Heart left ventricle (tissue), 13 donors: ENCODE measurements at regions not wholly inside any gene's neighbourhood (a gene's known extent, or its start where the extent isn't known, plus 50 kb on each side); places are given as distances from the start of the nearest gene placed in this dataset.
"Not testable (repeated sequence)": the region's sequence is repeated elsewhere in the genome, so short reads cannot be mapped to it uniquely, and the experiment has no call there.

Experiments used
- POLR2A ChIP-seq, 2 donors: fragments of 450-650 bp; IDR thresholded peaks; one replicate each; pipeline ENCODE4 v1.6.1; 2017; ENCODE audit warnings: antibody characterized with exemption in 2 of 2, mild to moderate bottlenecking in 2 of 2, moderate library complexity in 2 of 2
- TF ChIP-seq, protein P1 (sequence below), 12 donors: fragments of 200-600 bp; sonication (generic) in 4 of 12; IDR thresholded peaks; one replicate each; pipeline versions ENCODE4 v1.5.0 to v1.8.0; 2018 to 2022; ENCODE audit warnings: antibody characterized with exemption in 12 of 12, mild to moderate bottlenecking in 5 of 12
- donor health status: ischemic (EF 13 %, LVEDD 7.1; RV severe dilation, severe dysfunction).
- donor health status: DM: no; HTN: yes; CAD: no.
- donor health status: DM: no; HTN: no; CAD: no.
- donor health status: ischemic (EF 25% LVEDD 6.9; RV normal size, moderate dysfunction).
- donor health status: ischemic (EF 25% LVEDD 5.7; RV mildly dilated, moderate dysfunction).
- donor health status: ischemic (EF 35%, LVEDD 5.7; RV mildly dilated, moderate dysfunction).
- donor health status: nonischemic (EF 11% LVEDD 7.7; RV severe dilation, severe dysfunction).
- donor health status: DM: yes; HTN: yes; CAD: no.
- donor health status: PGD.
- donor health status: ischemic (EF 29% LVEDD 5.4; RV normal size, mild dysfunction).
- donor health status: nonischemic (EF 23%, LVEDD 6.1; RV moderate dilation, normal function).

DNA sequence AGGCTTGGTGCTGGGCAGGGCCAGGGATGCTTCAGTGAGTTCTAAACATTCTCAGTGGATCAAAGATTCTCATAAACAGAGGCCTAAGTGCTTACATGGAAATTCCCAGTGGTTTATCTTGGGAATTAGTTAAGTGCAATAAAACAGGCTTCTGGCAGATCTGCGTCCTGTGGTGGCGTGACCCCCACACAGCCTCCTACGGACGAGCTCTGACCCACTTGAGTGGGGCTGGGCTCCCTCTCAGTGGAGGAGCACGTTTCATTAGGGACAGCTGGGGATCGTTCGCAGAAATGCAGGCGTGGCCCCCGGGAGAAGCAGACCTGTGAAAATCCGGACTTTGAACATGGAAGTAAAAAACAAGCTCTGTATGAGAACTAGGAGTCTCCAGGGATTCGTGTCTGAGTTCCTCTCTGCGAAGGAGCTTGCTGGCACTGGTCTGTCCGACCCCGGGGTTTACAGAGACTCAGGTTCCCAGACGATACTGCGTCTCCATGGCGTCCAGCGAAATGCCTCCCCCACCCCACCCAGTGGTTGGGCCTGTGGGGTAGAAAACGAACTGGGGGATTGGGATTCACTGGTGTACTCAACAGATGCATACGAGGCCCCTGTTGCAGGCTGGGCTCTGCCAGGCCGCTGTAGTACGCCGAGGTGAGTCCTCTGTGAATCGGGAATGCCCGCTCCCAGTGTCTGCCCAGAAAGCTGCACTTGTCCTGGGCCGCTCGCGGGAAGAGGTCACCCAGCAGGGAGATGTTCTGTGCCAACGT is 117.6 kb downstream of the NPIPB11 start:
- TF ChIP-seq, protein P1, sequence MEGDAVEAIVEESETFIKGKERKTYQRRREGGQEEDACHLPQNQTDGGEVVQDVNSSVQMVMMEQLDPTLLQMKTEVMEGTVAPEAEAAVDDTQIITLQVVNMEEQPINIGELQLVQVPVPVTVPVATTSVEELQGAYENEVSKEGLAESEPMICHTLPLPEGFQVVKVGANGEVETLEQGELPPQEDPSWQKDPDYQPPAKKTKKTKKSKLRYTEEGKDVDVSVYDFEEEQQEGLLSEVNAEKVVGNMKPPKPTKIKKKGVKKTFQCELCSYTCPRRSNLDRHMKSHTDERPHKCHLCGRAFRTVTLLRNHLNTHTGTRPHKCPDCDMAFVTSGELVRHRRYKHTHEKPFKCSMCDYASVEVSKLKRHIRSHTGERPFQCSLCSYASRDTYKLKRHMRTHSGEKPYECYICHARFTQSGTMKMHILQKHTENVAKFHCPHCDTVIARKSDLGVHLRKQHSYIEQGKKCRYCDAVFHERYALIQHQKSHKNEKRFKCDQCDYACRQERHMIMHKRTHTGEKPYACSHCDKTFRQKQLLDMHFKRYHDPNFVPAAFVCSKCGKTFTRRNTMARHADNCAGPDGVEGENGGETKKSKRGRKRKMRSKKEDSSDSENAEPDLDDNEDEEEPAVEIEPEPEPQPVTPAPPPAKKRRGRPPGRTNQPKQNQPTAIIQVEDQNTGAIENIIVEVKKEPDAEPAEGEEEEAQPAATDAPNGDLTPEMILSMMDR (IDR thresholded peaks at IDR 0.05): not testable (repeated sequence)
- TF ChIP-seq POLR2A (IDR thresholded peaks at IDR 0.05): not testable (repeated sequence)
